Adrenal gland (tissue), 9 donors: ENCODE measurements at regions not wholly inside any gene's neighbourhood (a gene's known extent, or its start where the extent isn't known, plus 50 kb on each side); places are given as distances from the start of the nearest gene placed in this dataset.
"Not testable (repeated sequence)": the region's sequence is repeated elsewhere in the genome, so short reads cannot be mapped to it uniquely, and the experiment has no call there.

ENCODE experiments used
- DNase-seq, 7 donors: peaks; one replicate each; pipeline ENCODE4 v3.0.0-alpha.2; 2019 to 2020
- H3K27ac ChIP-seq, 5 donors: fragments of 200-600 bp; sonication (generic) in 4 of 5; 1 replicate in 3 of 5; 2 replicates in 2 of 5; pipeline versions ENCODE4 v1.5.1 to v1.8.0; 2016 to 2020; ENCODE audit warnings: mild to moderate bottlenecking in 1 of 5
- H3K27me3 ChIP-seq: fragments of 200-600 bp; 2 replicates; pipeline ENCODE4 v1.8.0; 2021
- H3K36me3 ChIP-seq, 2 donors: fragments of 200-600 bp; replicated peaks in 1 of 2; 1 replicate in 1 of 2; 2 replicates in 1 of 2; pipeline versions ENCODE4 v1.5.1 to v1.8.0; 2018 to 2022
- H3K4me1 ChIP-seq, 2 donors: fragments of 200-600 bp; replicated peaks in 1 of 2; 1 replicate in 1 of 2; 2 replicates in 1 of 2; pipeline versions ENCODE4 v1.5.1 to v1.8.0; 2018 to 2021
- H3K4me3 ChIP-seq, 4 donors: fragments of 200-600 bp; sonication (generic) in 3 of 4; one replicate each; pipeline ENCODE4 v1.5.1; 2016 to 2018
- H3K9me3 ChIP-seq, 3 donors: fragments of 200-600 bp; sonication (generic) in 1 of 3; replicated peaks in 1 of 3; 1 replicate in 2 of 3; 2 replicates in 1 of 3; pipeline versions ENCODE4 v1.5.1 to v1.8.0; 2016 to 2021
- POLR2A ChIP-seq, 2 donors: fragments of 450-650 bp; IDR thresholded peaks; one replicate each; pipeline ENCODE4 v1.6.1; 2017; ENCODE audit warnings: antibody characterized with exemption in 2 of 2, mild to moderate bottlenecking in 2 of 2, moderate library complexity in 1 of 2
- WGBS, 4 donors: extraction: QIAGEN DNeasy Blood & Tissue Kit in 2 of 4; methylation state at CpG; one replicate each; pipeline versions ENCODE4 v1.1.5 to v1.1.7; 2013 to 2017; 5-methylcytosine and 5-hydroxymethylcytosine counted together
- intact Hi-C, 2 donors: fragments of 100-400 bp; cut with DNase I; formaldehyde crosslinking; loops; one replicate each; pipeline versions ENCODE4 v1.14.1 to v1.15.0; 2022 to 2023
- TF ChIP-seq, protein P1 (sequence below), 6 experiments: fragments of 450-650 bp in 4 of 6; fragments of 200-600 bp in 2 of 6; sonication (generic) in 1 of 6; IDR thresholded peaks; 1 replicate in 5 of 6; 2 replicates in 1 of 6; pipeline versions ENCODE4 v1.5.1 to v1.8.0; 2016 to 2021; ENCODE audit warnings: antibody characterized with exemption in 6 of 6, mild to moderate bottlenecking in 2 of 6, moderate library complexity in 1 of 6
- donor health status: healthy with polysubstance abuse.
- donor health status: Bipolar disorder and iron deficiency.
- donor health status: DM: yes; HTN: yes; CAD: no.
- donor health status: DM: no; HTN: no; CAD: no.
- donor health status: DM: no; HTN: no; CAD: no.

GRCh38 chr3:178960181-178960580 is 111.4 kb downstream of the ZMAT3 start:
- H3K27ac ChIP-seq = no peak overlapping the region
- WGBS, 4 donors = 55 to 64% (median 56%) methylated on average over 3 of the region's 3 CpGs
- H3K4me3 ChIP-seq = no peak overlapping the region
- intact Hi-C loops = loop anchor here in 1 of 2 donors (10.0 kb wide), 1 partner anchor 515 kb away; no protein-coding TSS in a partner anchor
- TF ChIP-seq, protein P1, sequence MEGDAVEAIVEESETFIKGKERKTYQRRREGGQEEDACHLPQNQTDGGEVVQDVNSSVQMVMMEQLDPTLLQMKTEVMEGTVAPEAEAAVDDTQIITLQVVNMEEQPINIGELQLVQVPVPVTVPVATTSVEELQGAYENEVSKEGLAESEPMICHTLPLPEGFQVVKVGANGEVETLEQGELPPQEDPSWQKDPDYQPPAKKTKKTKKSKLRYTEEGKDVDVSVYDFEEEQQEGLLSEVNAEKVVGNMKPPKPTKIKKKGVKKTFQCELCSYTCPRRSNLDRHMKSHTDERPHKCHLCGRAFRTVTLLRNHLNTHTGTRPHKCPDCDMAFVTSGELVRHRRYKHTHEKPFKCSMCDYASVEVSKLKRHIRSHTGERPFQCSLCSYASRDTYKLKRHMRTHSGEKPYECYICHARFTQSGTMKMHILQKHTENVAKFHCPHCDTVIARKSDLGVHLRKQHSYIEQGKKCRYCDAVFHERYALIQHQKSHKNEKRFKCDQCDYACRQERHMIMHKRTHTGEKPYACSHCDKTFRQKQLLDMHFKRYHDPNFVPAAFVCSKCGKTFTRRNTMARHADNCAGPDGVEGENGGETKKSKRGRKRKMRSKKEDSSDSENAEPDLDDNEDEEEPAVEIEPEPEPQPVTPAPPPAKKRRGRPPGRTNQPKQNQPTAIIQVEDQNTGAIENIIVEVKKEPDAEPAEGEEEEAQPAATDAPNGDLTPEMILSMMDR (IDR thresholded peaks at IDR 0.05) = no peak
- TF ChIP-seq POLR2A (IDR thresholded peaks at IDR 0.05) = no peak
- H3K27me3 ChIP-seq = no peaks in the 10 kb centered on the region
- no peaks in the 10 kb centered on the region for H3K9me3 ChIP-seq
- no peaks in the 10 kb centered on the region for H3K4me1 ChIP-seq
- no peak for DNase-seq
- no peaks in the 10 kb centered on the region for H3K36me3 ChIP-seq

DNA sequence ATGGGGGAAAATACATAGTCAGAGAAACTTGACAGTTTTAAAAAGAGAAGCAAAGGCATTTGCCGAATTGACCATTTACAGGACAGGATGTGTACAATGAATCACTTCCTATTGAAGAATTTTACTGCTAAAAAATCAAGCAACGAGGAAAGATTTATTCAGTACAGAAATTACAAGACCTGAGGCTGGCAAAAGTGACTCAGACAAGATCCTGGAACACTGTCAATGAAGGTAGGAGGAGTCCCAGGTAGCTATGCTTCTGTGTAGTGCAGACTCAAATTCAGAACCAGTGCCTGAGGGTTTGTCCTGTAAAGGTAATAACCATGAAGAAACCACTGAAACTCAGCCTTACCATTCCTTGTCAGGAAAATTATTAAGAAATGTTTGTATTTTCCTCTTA is 120.9 kb downstream of the ZMAT3 start:
- intact Hi-C loops = no loop called here
- no peak for TF ChIP-seq POLR2A (IDR thresholded peaks at IDR 0.05)
- no peak for DNase-seq
- H3K27me3 ChIP-seq = no peaks in the 10 kb centered on the region
- no peaks in the 10 kb centered on the region for H3K4me1 ChIP-seq
- WGBS, 4 donors = 58 to 71% (median 66%) methylated on average over 2 of the region's 2 CpGs
- no peak overlapping the region for H3K27ac ChIP-seq
- H3K36me3 ChIP-seq = no peaks in the 10 kb centered on the region
- no peak overlapping the region for H3K4me3 ChIP-seq
- no peaks in the 10 kb centered on the region for H3K9me3 ChIP-seq

DNA sequence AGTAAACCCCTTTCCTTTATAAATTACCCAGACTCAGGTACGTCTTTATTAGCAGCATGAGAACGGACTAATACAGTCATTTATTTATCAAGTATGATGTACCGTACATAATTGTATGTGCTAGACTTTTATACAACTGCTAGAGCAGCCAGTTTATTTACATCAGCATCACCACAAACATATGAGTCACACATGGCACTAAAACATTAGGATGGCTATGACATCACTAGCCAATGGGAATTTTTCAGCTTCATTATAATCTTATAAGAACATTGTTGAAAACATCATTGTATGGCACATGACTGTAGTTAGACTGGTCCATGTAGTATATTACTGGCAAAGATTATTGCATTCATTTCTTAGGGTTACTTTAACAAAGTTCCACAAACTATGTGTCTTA is 121.7 kb downstream of the ZMAT3 start:
- Histone ChIP-seq H3K9me3 (no peaks in the 10 kb centered on the region), H3K27ac (no peak overlapping the region), H3K4me3 (no peak overlapping the region), H3K4me1 (no peaks in the 10 kb centered on the region), H3K27me3 (no peaks in the 10 kb centered on the region), H3K36me3 (no peaks in the 10 kb centered on the region)
- TF ChIP-seq POLR2A (IDR thresholded peaks at IDR 0.05) = no peak
- TF ChIP-seq, protein P1 (IDR thresholded peaks at IDR 0.05) = no peak
- DNase-seq = no peak
- intact Hi-C loops = no loop called here
- WGBS, 4 donors = 81 to 91% (median 85%) methylated on average over 3 of the region's 3 CpGs

DNA sequence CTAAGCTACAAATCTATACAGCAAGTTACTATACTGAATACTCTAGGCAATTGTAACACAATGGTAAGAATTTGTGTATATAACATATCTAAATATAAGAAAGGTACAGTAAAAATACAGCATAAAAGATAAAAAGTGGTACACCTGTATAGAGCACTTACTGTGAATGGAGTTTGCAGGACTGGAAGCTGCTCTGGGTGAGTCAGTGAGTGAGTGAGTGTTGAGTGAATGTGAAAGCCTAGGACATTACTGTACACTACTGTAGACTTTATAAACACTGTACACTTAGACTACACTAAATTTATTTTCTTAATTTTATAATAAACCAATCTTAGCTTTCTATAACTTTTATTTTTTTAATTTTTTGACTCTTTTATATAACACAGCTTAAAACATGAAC is 123.1 kb downstream of the ZMAT3 start:
- no peaks in the 10 kb centered on the region for H3K36me3 ChIP-seq
- intact Hi-C loops = no loop called here
- no peaks in the 10 kb centered on the region for H3K4me1 ChIP-seq
- TF ChIP-seq POLR2A (IDR thresholded peaks at IDR 0.05) = no peak
- TF ChIP-seq, protein P1 (IDR thresholded peaks at IDR 0.05) = no peak
- H3K27me3 ChIP-seq = no peaks in the 10 kb centered on the region
- DNase-seq = no peak
- H3K4me3 ChIP-seq = no peak overlapping the region
- H3K27ac ChIP-seq = no peak overlapping the region
- H3K9me3 ChIP-seq = no peaks in the 10 kb centered on the region

DNA sequence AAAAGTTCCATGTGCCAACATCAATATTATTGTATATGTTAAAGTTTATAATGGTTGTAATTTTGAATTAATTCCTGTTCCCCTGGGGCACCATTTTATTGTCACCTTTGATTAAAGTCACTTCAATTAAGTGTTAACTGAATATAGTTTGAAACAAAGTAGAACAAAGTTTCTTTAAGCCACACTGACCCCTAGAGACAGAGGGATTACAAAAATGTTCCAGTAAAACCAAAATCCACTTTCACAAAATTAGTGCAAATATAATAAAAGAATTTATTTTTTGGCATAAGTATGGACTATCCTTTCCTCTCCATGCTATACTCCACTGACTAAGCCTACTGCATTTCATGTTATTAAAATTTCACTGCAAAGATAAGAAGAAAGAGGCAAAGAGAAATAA is 123.9 kb downstream of the ZMAT3 start:
- no peak overlapping the region for H3K27ac ChIP-seq
- H3K36me3 ChIP-seq = no peaks in the 10 kb centered on the region
- intact Hi-C loops = no loop called here
- DNase-seq = no peak
- no peak overlapping the region for H3K4me3 ChIP-seq
- no peaks in the 10 kb centered on the region for H3K4me1 ChIP-seq
- H3K9me3 ChIP-seq = no peaks in the 10 kb centered on the region
- TF ChIP-seq, protein P1 (IDR thresholded peaks at IDR 0.05) = no peak
- TF ChIP-seq POLR2A (IDR thresholded peaks at IDR 0.05) = no peak
- no peaks in the 10 kb centered on the region for H3K27me3 ChIP-seq

DNA sequence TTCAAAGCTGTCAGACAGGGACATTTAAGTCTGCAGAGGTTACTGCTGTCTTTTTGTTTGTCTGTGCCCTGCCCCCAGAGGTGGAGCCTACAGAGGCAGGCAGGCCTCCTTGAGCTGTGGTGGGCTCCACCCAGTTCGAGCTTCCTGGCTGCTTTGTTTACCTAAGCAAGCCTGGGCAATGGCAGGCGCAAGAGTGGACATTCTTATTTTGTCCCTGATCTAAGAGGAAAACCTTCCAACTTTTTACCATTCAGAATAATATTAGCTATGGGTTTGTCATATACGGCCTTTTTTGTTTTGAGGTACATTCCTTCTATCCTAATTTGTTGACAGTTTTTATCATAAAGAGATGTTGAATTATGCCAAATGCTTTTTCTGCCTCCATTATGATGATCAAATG is 129.3 kb downstream of the ZMAT3 start:
- 47 to 63% (median 55%) methylated on average over 3 of the region's 3 CpGs for WGBS, 4 donors
- H3K27me3 ChIP-seq, H3K4me3 ChIP-seq, DNase-seq, intact Hi-C loops, H3K36me3 ChIP-seq, H3K27ac ChIP-seq, H3K4me1 ChIP-seq, H3K9me3 ChIP-seq: not testable (repeated sequence)
